Natural killer cell treated with Interleukin-12 subunit alpha and Interleukin-12 subunit beta and Interleukin-15 and Interleukin-18, amount 100 ng/mL, for 72 hours (primary cell): ENCODE measurements at regions not wholly inside any gene's neighbourhood (a gene's known extent, or its start where the extent isn't known, plus 50 kb on each side); places are given as distances from the start of the nearest gene placed in this dataset.

ENCODE experiments used
- ATAC-seq, 2 donors: fragments of 150-1000 bp; cut with Tn5 transposase in 1 of 2; sonication (Bioruptor Pico), chemical (Tn5 transposase) in 1 of 2; 2 replicates each; pipeline ENCODE4 v1.10.0; 2021
- DNase-seq: peaks from one replicate; pipeline ENCODE4 v3.0.0; 2022; ENCODE audit warnings: low spot score
- H3K27ac Mint-ChIP-seq, 2 donors: 1 replicate in 1 of 2; 2 replicates in 1 of 2; pipeline ENCODE4 v1.8.0; 2022; ENCODE audit warnings: mixed read lengths in 2 of 2, mild to moderate bottlenecking in 1 of 2, moderate library complexity in 1 of 2
- H3K27me3 Mint-ChIP-seq, 2 donors: 1 replicate in 1 of 2; 2 replicates in 1 of 2; pipeline ENCODE4 v1.8.0; 2022; ENCODE audit warnings: mixed read lengths in 2 of 2
- H3K36me3 Mint-ChIP-seq: one replicate; pipeline ENCODE4 v1.8.0; 2022; ENCODE audit warnings: mixed read lengths
- H3K4me1 Mint-ChIP-seq, 2 donors: 1 replicate in 1 of 2; 2 replicates in 1 of 2; pipeline ENCODE4 v1.8.0; 2022; ENCODE audit warnings: low read depth in 2 of 2, mixed read lengths in 2 of 2, mild to moderate bottlenecking in 1 of 2
- H3K4me3 Mint-ChIP-seq: one replicate; pipeline ENCODE4 v1.8.0; 2022; ENCODE audit warnings: mixed read lengths
- H3K9me3 Mint-ChIP-seq: 2 replicates; pipeline ENCODE4 v1.8.0; 2022; ENCODE audit warnings: mixed read lengths

DNA sequence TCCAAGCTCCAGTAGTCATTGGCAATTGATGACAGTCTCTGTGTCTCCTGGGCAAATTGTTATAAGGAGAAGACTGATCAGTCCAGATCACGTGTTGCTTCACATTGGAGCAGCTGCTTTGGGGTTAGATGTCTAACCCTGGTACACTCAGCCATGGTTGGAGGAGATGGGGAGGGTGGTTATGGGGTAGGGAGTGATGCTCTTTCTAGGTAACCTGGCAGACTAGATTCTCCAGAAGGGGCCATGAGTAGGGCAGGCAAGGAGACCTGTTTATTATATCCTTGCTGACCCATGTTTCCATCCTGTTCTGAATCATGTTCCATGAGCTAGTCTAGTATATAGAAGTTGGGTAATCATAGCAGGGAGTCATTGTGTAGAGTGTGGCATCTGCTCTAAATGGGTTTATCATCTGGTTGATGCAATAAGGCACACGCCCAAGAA is 50.8 kb upstream of the BACH2 start:
- Mint-ChIP-seq H3K36me3 (no peaks in the 10 kb centered on the region), H3K27me3 (peaks cover 19 to 25% of the 10 kb centered on the region in 2 donors), H3K9me3 (no peaks in the 10 kb centered on the region), H3K27ac (no peak overlapping the region), H3K4me1 (peaks cover 6 to 11% of the 10 kb centered on the region in 2 donors), H3K4me3 (no peak overlapping the region)
- ATAC-seq (peak in 1 of 2 donors; percentile 11), DNase-seq (no peak)

DNA sequence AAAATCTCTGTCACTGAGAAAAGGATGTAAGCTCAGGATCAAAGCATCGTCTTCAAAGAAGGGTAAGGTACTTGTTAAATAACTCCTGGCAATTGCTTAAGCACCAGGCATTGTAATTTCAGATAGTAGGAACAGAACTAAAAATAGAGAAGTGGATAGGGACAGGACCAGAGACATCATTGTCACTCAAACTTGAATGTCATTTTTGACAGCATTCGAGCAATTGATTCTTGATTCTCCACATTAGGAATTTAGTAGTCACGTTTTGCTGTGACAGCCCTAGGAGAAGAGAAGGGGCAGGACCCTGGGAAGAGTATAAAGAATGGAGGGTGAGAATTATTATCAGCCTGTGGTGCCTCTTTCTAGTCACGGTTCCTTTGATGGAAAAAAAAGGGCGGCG is 50.1 kb upstream of the BACH2 start:
- DNase-seq (no peak), ATAC-seq (no peak)
- peaks cover 19 to 23% of the 10 kb centered on the region in 2 donors for H3K27me3 Mint-ChIP-seq
- no peaks in the 10 kb centered on the region for H3K36me3 Mint-ChIP-seq
- peaks cover 6 to 11% of the 10 kb centered on the region in 2 donors for H3K4me1 Mint-ChIP-seq
- no peaks in the 10 kb centered on the region for H3K9me3 Mint-ChIP-seq
- no peak overlapping the region for H3K4me3 Mint-ChIP-seq
- no peak overlapping the region for H3K27ac Mint-ChIP-seq
